GM21367 (cell line): ENCODE measurements at regions not wholly inside any gene's neighbourhood (a gene's known extent, or its start where the extent isn't known, plus 50 kb on each side); places are given as distances from the start of the nearest gene placed in this dataset.
"Not testable (repeated sequence)": the region's sequence is repeated elsewhere in the genome, so short reads cannot be mapped to it uniquely, and the experiment has no call there.

Experiments
- ATAC-seq: cut with Tn5 transposase; IDR thresholded peaks from one replicate; pipeline ENCODE4 v1.9.1; 2021; ENCODE audit not compliant: unreplicated experiment

DNA sequence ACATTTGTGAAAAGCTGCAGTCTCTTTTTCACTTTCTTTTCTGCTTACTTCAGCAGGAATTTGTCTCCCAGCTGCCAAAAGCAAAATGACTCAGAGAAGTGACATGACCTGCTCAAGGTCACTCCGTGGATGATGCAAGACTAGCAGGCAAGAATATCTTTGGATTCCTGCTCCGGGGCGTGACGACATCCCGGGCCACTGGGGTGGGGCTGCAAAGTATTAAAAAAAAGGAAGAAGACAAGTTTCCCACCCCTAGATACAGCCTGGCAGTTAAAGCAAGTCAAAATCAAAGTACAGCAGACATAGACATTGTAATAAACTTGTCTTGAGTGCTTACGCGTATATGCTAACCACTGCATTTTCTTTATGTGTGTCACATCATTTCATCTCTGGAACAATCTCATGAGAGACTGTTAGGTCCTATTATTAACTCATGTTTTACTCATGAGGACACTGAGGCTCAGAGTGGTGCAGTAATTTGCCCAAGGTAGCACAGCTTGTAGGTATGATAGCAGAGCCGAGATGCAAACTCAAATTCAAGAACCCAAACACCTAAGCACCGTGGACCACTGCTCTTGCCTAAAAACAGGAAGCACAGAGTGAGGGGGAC, 485.2 kb upstream of the PROK2 start:
- ATAC-seq, result no peak

DNA sequence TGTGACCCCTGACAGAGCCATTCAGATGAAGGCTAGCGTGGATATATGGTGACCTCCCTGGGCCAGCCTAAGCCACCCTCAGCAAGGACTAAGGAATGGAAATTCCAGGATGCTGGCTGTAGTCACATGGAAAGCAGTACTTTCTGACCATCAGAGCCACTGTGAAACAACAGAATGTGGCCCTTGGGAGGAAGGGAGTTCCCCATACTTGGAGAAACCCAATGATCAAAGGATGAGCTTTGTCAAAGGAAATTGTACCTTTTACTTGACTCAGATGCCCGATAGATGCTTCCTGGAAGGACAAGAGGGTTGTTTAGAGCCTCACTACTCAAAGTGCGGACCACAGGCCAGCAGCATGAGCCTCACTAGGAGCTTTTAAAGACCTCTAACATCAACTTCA, 484.5 kb upstream of the PROK2 start:
- no peak for ATAC-seq

DNA sequence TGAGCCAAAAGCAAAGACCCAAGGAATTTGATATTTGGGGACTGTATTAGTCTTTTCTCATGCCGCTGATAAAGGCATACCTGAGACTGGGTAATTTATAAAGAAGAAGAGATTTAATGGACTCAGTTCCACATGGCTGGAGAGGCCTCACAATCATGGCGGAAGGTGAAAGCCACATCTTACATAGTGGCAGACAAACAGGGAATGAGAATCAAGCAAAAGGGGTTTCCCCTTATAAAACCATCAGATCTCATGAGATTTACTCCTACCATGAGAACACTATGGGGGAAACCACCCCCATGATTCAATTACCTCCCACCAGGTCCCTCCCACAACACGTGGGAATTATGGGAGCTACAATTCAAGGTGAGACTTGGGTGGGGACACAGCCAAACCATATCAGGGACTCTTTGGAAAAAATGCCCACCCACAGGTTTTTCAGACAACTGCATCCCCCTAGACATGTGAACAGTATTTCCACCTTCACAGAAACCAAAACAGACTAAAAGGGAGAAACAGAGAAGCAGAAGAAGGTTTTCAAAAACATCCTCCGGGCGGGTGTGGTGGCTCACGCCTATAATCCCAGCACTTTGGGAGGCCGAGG, 482.1 kb upstream of the PROK2 start:
- not testable (repeated sequence) for ATAC-seq

DNA sequence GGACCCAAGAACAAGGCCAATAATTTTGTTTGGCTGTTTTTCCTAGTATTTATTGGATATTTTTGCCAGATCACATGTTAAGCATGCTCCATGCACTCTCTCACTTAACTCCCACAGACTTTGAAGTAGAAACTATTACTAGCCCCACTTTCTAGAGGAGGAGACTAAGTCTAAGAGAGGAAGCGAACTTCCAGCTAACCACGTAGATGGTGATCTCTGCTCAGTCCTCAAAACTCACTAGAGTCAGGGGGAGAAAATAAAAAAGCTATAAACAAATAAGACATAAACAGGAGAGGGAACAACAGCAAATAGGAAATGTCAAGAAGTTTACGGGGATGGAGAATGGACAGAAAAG, 481.0 kb upstream of the PROK2 start:
- peak; percentile 25 for ATAC-seq

DNA sequence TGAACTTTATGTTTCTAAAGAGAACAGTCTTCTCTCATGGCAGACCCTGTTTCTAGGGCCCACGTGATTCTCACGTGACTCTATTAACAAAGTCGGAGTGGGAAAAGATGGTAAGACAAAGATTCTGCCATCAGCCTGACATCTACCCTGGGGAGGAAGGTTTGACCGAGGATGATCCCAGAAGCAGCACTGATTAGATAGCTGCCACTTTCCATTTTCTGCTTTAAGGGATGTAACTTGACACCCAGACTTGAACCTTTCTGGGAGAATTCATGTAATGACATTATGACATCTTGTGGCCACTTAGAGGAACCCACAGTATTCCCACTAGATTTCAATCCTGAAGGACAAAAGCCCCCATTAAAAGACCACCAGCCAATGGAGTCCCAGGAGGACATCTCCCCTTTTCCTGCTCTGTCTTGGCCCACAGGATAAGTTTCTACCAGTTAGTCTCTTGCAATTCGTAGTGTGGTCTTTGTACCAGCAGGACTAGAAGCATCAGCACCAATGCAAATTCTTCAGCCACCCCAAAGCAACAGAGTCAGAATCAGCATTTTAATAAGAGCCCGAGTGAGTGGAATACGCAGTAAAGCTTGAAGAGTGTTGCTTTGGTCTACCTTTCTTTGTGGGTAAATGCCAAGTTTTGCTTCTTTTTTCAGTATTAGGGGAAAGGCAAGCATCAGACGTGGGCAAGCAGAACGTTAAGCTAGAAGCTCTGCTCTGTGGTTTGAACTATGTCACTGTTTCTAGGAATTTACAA, 480.5 kb upstream of the PROK2 start:
- peak; percentile 40 for ATAC-seq

DNA sequence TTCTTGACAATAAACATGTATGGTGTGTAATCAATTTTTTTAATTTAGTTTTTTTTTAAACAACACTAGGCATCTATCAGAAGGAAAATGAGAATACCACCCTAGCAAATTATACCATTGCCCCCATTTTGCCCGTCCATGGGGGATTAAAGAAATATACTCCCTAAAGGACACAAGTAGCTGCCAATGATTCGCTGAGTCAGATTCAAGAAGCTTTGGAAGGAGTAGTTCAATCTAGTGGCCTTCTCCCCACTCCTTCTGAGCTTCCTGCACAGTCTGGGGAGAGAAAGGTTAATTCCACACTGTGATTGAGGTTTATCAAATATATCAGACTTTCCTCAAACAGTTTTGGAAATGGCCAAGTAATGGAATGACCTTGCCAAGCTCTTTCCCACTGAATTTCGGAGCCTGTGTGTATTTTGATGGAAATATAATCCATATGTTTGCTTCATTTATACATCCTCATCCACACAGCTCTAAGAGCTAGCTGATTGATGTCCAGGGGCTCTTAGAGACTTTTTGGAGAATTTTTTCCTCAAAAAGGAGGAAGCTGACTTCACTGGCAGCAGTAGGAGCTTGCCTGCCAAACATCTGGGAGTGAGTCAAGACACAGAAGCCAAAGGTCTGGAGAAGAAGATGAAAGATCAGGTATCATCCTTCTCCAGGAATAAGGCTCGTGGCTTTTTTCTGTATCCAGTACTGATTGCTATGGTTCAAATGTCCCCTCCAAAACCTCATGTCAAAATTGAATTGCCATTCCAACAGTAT, 478.5 kb upstream of the PROK2 start:
- ATAC-seq, result no peak

DNA sequence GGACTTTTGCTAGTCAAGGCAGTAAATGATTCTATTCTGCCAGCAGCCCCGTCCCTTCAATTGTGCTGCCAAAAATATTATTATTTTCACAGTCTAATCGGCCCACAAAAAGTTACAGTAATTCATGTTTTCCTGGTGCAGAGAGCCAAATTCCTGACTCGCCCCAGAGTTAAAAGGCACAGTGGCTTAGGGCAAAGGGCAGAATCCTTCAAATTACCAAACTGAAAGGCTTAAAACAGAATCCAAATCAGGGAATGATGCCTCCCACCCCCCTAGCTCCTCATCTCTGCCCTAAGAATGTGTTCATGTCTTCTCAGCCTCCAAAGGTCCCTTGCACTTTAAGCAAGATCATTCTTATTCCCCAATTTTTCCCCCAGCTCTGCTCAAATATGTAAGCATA, 477.8 kb upstream of the PROK2 start:
- ATAC-seq, result no peak

DNA sequence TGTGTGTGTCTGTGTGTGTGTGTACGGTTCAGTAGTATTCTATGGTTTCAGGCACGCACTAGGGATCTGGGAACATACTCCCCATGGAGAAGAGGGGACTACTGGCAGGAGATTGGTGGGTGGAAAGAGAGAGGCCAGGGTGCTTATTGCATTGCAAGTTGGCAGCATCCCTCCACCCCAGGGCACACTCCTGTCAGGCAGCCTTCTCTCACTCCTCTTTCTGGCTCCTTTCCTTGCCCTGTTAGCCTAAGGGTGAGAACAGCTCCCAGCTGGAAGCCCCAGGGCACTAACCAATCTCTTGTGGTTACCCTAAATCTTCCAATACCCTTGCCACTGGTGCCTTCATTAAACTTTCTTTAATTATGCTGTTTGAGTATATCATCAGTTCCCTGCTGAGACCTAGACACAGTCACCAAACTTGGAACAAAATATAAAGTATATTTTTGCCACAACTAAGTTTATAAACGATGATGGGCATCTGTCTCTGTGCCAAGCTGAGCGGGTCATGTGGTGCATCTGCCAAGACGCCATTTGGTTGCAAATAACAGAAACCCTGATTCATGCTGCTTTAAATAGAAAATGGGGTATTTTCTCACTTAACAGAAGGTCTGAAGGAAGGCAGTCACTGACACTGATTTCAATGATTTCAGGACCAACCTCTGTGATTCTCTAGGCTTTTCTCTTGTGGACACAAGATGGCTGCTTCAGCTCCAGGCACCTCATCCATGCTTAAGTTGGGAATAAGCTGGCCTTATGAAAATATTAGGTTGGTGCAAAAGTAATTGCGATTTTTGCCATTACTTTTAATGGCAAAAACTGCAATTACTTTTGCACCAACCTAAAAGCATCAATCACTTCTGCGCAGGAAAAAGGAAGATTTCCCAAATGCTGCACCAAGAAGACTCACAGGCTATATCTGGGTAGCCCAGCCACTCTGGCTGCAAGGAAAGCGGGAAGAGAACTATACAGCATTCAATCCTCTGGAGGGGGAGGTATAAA, 476.9 kb upstream of the PROK2 start:
- ATAC-seq, result no peak

DNA sequence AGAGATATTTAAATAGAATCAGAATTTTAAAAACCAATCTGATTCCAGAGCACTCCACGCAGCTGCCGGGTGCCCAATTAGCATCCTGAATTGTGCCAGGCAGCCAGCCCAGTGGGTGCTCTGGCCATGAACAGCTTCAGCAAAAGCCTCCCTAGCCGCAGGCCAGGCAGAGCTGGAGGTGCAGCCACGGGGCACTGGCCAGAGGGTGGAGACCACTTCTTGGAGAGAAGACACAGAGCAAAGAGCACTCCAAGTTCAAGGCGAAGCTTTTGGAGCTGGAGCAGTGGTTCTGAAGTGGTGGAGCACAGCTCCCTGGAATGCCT, 475.6 kb upstream of the PROK2 start:
- ATAC-seq, result no peak

DNA sequence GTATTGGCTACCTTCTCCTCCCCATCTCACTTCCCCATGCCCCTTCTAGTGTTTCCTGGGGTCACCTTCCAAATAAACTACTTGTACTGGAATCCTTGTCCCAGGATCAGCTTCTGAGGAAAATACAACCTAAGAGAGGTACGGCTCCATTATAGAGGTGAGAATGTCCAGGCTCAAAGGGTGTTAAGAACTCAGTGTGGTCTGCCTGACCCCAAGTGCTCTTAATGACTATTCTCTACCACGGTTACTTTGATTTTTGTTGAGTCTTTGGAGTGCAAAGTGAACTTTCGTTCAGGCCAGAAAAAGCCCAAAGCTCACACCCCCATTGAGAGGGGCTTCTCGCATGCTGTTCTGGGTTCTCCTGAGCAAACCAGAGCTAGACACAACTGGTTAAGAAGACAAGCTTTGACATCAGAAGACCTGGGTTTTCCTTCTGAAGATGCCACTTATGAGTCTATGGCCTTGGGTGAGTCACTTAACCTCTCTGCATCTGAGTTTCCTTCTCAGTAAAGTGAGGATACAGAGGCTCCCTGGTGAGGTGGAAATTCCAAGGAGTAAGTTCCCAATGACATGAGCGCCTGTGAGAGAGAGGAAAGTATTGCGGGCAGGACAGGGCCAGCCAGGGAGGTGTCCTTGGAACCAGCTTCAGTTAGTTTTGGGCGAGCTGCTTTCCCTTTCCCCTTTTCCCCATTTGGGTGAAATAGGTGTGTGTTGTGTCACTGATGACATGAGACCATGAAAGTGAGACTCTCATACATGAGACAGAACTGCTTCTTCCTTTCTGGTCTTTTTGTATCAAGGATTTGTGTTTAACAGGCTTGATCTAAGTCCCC, 475.0 kb upstream of the PROK2 start:
- no peak for ATAC-seq

DNA sequence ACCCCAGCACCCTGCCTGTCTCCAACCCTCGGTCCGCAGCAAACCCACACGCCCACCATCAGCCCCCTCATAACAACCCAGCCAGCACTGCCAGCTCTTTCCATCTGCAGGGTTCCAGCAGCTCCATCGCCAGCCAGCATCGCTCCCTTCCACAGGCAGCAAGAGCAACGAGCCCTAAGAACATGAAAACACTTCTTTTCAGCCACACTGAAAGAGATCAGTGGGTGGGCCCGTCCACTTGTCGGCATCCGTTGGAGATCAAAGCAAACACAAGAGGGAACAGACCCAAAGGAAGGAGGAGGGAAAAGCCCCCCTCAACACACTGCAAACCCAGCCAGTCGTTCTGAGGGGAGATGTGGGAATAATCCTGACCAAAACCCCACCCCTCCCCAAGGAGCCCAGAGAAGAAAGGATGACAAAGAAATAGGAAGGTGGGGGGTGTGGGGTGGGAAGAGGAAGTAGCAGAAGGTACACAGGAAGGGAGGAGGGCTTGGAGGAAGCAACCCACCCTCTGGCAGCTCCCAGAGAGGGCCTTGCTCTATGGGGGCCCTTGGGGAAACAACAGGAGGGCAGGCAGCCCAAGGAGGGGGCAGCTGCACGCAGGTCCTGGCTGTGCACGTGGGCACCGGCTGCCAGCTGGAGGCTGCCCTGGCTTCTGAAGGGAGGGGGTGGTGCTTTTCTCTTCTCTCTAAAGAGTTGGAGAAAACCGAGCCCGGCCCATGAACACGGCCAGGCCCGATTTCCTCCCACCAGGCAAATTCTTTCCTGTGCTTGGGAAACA, 473.6 kb upstream of the PROK2 start:
- no peak for ATAC-seq

DNA sequence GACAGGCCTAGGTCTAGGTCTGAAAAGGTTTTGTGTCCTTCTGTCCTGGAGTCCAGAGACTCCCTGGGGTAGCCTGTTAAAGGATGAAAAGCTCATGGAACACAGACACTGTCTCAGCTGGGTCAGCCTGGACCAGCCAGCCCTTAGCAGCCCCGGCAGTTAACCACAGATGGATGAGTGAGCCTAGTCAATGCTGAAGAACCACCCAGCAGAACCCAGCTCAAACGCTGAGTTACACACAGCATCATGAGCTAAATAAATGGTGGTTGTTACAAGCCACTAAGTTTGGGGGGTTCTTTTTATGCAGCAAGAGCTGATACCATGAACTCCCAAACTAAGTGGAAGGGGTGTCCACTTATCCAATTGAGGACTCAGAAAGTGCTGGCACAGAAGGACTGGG, 472.8 kb upstream of the PROK2 start:
- ATAC-seq, result no peak

DNA sequence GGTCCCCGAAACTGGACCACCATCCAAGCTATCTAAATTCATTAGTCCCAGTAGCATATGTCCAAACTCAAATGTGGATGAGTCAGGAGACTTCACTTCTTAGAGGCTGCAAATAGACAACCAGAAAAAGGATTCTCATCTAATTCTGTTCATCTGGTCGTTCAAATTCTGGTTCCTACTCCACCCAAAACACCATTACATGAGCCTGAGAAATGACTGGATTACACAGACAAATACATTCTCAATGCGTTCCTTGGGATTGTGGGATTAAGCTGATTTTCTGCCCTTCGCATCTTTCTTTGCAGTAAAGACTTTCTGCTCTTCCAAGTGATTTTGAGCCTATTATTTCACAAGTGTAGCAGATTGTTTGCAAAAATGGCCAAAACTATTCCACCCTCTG, 472.3 kb upstream of the PROK2 start:
- no peak for ATAC-seq

DNA sequence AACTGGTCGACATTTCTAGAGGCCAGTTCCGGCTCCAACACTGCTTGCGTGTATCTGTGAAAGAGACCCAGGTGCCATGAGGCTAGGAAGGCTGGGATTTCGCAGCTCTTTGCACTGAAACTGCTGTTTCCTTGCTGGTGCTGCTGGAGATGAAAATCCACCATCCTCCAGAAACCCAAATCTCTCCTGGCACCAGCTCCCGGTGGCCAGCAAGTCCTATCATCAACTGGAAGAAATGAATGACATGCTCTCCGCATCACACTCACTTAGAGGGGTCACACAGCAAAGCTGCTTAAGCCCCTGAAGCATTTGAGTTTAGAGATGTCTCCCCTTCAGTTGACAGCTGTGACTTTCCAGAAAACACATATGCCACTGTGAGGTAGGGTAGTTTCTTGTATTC, 471.8 kb upstream of the PROK2 start:
- no peak for ATAC-seq

DNA sequence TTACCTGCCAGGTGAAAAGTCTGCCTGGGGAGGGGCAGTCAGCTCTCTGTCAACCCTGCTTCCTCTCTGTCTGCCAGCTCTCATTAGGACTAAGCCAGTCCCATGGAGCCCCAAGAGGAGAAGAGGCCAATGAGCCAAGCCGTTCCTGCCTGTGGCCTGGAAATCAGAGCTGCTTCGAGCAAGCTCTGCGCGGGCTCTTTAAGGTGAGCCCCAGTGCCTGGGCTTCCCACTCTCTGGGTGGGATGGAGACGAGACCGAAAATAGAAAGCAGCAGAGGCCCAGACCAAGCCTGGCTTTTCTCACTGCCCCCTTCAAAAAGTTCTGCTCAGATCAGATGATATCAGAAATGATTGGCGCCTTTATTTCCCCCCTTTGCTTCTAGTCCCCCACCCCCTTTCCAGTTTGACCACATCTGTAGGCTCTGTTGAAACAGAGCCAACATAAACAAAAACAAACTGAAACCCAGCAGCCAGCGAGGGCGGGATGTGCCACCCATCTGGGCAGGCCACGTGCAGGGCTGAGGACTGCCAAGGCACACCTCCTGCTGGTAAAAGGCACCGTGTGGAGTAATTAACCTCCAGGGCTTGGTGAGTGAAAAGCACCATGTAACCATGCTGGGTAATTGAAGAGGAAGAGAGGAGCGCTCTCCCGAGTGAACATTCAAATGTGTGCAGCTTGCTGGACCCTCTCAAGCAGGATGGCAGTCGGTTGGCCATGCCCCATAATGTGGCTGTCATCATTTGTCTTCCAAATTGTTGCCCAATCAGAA, 471.0 kb upstream of the PROK2 start:
- ATAC-seq, result no peak

DNA sequence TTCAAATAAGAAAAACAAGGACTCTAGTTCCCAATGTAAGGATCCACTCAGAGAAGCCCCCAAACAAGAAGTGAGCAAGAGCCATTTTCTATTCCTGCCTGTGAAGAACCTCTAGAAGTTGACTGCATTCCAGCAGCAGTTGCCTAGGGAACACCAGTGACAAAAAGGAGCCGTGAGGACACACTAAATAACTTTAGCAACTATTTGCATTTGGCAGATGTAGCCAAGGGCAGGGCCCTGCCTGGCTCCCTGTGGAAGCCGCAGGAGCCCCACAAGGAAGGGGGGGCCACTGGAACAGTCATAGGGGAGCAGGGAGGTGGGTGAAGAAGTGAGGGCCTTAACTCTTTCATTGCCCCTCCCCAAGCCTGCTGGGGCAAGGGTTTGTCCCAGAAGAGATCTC, 470.2 kb upstream of the PROK2 start:
- no peak for ATAC-seq

DNA sequence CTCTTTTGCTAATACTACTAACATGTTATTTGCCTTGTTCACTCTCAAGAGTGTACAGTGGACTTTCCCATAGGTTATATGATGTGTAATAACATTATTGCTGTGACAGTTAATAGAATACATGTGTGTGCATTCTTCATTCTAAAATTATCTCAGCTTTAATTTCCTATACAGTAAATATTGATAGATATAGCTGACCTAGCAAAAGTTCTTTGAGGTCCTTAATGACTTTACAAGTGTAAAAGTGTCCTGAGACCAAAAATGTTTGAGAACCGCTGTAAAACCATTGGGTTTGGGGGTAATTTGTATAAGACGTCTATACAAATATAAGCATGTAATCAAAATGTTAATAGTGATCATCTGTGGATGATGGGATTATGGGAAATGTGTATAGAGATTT, 469.5 kb upstream of the PROK2 start:
- ATAC-seq, result no peak

DNA sequence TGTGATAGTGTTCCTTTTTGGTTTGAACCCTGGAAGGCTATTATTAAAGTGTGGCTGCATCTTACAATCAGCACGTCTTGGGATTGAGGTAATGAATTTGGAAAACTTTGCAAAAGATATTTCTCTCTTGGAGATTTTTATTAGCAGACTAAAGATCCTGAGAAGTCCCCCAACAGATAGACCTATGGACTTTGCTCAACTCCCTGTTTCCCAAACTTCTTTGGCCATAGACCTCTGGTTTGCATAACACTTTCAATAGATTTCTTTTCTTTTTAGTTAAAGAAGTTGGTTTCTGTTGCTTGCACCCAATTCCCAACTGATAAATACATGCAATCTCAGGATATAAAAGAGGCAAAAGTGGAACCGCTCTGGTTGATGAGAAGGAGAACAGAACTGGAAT, 465.8 kb upstream of the PROK2 start:
- ATAC-seq, result no peak
